WTC11 (cell line): ENCODE measurements at regions not wholly inside any gene's neighbourhood (a gene's known extent, or its start where the extent isn't known, plus 50 kb on each side); places are given as distances from the start of the nearest gene placed in this dataset.

Experiments
- ATAC-seq: fragments of 200-7000 bp; cut with Tn5 transposase; 2 replicates; pipeline ENCODE4 v1.10.0; 2021; ENCODE audit warnings: mild to moderate bottlenecking, moderate library complexity
- CTCF ChIA-PET: fragments of 300-600 bp; sonication (Branson Sonifier 250); formaldehyde crosslinking; loops from one replicate; lab custom pipeline; 2021; ENCODE audit warnings: antibody characterized with exemption; lab: Charles Lee
- POLR2A ChIA-PET: fragments of 350-600 bp; sonication (Branson Sonifier 250); formaldehyde crosslinking; loops from one replicate; lab custom pipeline; 2021; ENCODE audit warnings: antibody characterized with exemption; lab: Charles Lee
- DNase-seq: peaks from one replicate; pipeline ENCODE4 v3.0.0; 2021; ENCODE audit warnings: low spot score
- H3K27ac Mint-ChIP-seq: 2 replicates; pipeline ENCODE4 v1.8.0; 2021; ENCODE audit warnings: mixed read lengths
- H3K27me3 Mint-ChIP-seq: 2 replicates; pipeline ENCODE4 v1.8.0; 2021; ENCODE audit warnings: low read depth, mild to moderate bottlenecking, moderate library complexity, mixed read lengths
- H3K36me3 Mint-ChIP-seq: 2 replicates; pipeline ENCODE4 v1.8.0; 2021; ENCODE audit warnings: mixed read lengths
- H3K4me1 Mint-ChIP-seq: 2 replicates; pipeline ENCODE4 v1.8.0; 2022; ENCODE audit warnings: mixed read lengths
- H3K4me3 Mint-ChIP-seq: 2 replicates; pipeline ENCODE4 v1.8.0; 2021; ENCODE audit warnings: mild to moderate bottlenecking, moderate library complexity, mixed read lengths
- H3K9me3 Mint-ChIP-seq: 2 replicates; pipeline ENCODE4 v1.8.0; 2021; ENCODE audit warnings: mixed read lengths
- CREB1 ChIP-seq: sonication (generic); formaldehyde crosslinking; IDR thresholded peaks from 2 replicates; pipeline ENCODE4 v1.8.0; 2023; ENCODE audit warnings: mild to moderate bottlenecking, missing genetic modification reagents
- E2F5 ChIP-seq: sonication (generic); formaldehyde crosslinking; IDR thresholded peaks from 2 replicates; pipeline ENCODE4 v1.8.1; 2022; ENCODE audit warnings: mild to moderate bottlenecking, moderate library complexity, missing genetic modification reagents
- GRHL2 ChIP-seq: fragments of 250-450 bp; sonication (Bioruptor Pico); IDR thresholded peaks from 2 replicates; pipeline ENCODE4 v1.8.0; 2022; ENCODE audit warnings: mild to moderate bottlenecking, moderate library complexity; ENCODE audit not compliant: insufficient replicate concordance, severe bottlenecking
- JUN ChIP-seq: sonication (generic); formaldehyde crosslinking; IDR thresholded peaks from 2 replicates; pipeline ENCODE4 v1.8.0; 2023; ENCODE audit warnings: mild to moderate bottlenecking, missing genetic modification reagents
- NR1H2 ChIP-seq: sonication (generic); formaldehyde crosslinking; IDR thresholded peaks from 2 replicates; pipeline ENCODE4 v1.9.0; 2021; ENCODE audit warnings: mild to moderate bottlenecking, moderate library complexity, missing genetic modification reagents
- SP1 ChIP-seq: sonication (generic); formaldehyde crosslinking; conservative IDR thresholded peaks from 2 replicates; pipeline ENCODE4 v1.8.1; 2022; ENCODE audit warnings: missing genetic modification reagents
- TP53 ChIP-seq: sonication (generic); formaldehyde crosslinking; IDR thresholded peaks from 2 replicates; pipeline ENCODE4 v1.8.1; 2023; ENCODE audit warnings: mild to moderate bottlenecking, missing genetic modification reagents
- USF2 ChIP-seq: sonication (generic); formaldehyde crosslinking; IDR thresholded peaks from 2 replicates; pipeline ENCODE4 v1.8.1; 2023; ENCODE audit warnings: mild to moderate bottlenecking, missing genetic modification reagents, moderate library complexity
- ZNF317 ChIP-seq: sonication (generic); formaldehyde crosslinking; IDR thresholded peaks from 2 replicates; pipeline ENCODE4 v1.8.1; 2023; ENCODE audit warnings: low read depth, mild to moderate bottlenecking, moderate library complexity, missing genetic modification reagents, borderline replicate concordance
- ZNF396 ChIP-seq: fragments of 250-450 bp; sonication (Bioruptor Pico); IDR thresholded peaks from 2 replicates; pipeline ENCODE4 v1.8.0; 2021; ENCODE audit warnings: mild to moderate bottlenecking, moderate library complexity, borderline replicate concordance
- ZNF425 ChIP-seq: fragments of 250-450 bp; sonication (Bioruptor Pico); conservative IDR thresholded peaks from 2 replicates; pipeline ENCODE4 v1.9.0; 2021; ENCODE audit warnings: mild to moderate bottlenecking
- TF ChIP-seq, protein P1 (sequence below): sonication (generic); formaldehyde crosslinking; conservative IDR thresholded peaks from 2 replicates; pipeline ENCODE4 v1.8.1; 2022; ENCODE audit warnings: mild to moderate bottlenecking, missing genetic modification reagents
- TF ChIP-seq, protein P2 (sequence below): fragments of 250-450 bp; sonication (Bioruptor Pico); IDR thresholded peaks from 2 replicates; pipeline ENCODE4 v1.9.0; 2021; ENCODE audit warnings: mild to moderate bottlenecking

- TF ChIP-seq, protein P1, sequence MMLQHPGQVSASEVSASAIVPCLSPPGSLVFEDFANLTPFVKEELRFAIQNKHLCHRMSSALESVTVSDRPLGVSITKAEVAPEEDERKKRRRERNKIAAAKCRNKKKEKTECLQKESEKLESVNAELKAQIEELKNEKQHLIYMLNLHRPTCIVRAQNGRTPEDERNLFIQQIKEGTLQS = no peak
Measured at GRCh38 chr2:104125096-104125495, 728.8 kb upstream of the POU3F3 start (continued).

DNA sequence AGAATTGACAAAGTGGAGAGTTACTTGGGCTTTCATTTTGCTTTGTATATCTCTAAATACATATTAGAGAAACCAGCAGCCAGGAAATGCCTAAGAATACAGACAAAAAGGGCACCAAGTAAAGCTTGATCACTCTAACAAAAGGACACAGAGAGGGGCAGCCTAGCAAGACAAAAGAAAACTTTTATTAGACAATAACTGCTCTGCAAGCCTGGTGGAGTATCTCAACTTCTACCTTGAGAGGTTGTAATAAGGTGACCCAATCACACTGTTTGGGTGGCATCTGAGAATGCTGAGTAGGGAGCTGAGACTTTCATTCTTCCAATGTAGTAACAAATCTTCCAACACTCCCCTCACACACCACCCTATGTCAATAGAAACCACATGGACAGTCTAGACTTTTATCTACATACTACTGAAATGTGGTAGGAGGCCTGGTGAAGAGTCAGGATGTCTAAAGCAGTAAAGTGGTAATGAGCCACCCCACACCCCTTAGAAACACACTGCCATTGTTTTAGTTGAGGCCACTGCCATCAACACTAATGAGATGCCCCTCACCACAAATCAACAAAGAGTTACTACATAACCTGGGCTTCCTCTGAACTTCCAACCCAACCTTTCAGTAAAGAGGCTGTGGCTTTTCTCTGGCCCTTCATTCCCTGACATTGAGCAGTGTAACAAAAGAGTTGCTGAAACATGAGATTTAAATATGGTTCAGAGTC is 726.7 kb upstream of the POU3F3 start:
- TF ChIP-seq ZNF425 (CRISPR knock-in tag) (0 out of 2 replicates have a peak, but pooled peaks have one; percentile 55), E2F5 (CRISPR knock-in tag) (no peak)
- POLR2A ChIA-PET = no interaction called here
- ATAC-seq (peak; percentile 65), DNase-seq (no peak)
- Mint-ChIP-seq H3K4me1 (peaks cover 28% of the 10 kb centered on the region), H3K4me3 (no peak overlapping the region), H3K27me3 (no peaks in the 10 kb centered on the region), H3K36me3 (no peaks in the 10 kb centered on the region), H3K9me3 (no peaks in the 10 kb centered on the region), H3K27ac (0 out of 2 replicates have a peak overlapping the region, but pooled peaks have one; percentile 13)
- CTCF ChIA-PET = no interaction called here

DNA sequence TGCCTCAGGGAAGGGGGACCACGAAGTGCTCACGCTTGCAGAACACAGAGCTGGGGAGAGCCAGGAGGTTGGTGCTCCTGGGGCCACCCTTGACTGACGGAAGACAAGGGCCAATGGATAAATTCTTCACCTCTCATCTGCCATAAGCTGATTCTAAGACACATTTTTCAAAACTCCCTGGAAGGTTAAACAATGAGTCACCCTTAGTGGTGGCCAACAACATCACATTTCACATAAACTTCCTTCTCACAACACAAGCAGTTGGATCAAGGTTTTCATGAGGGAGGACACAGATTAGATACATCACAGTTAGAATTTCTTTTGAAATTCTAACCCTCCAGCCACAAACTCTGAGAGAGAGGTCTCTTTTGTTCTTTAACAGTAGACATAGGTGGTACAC is 713.6 kb upstream of the POU3F3 start:
- no peak for DNase-seq
- Mint-ChIP-seq H3K4me1 (peaks cover 4% of the 10 kb centered on the region; the same call in 1 of the 2 replicates), H3K9me3 (peaks cover 6% of the 10 kb centered on the region), H3K27ac (no peak overlapping the region), H3K4me3 (no peak overlapping the region)
- POLR2A ChIA-PET = no interaction called here
- TF ChIP-seq USF2 (no peak), GRHL2 (no peak)
- TF ChIP-seq, all 79 proteins: peak for 0
- CTCF ChIA-PET = no interaction called here
- ATAC-seq = no peak
- Mint-ChIP-seq H3K27me3 (no peaks in the 10 kb centered on the region), H3K36me3 (no peaks in the 10 kb centered on the region)

GRCh38 chr2:104158191-104158590 is 695.7 kb upstream of the POU3F3 start:
- H3K36me3 Mint-ChIP-seq = no peaks in the 10 kb centered on the region
- no peak for TF ChIP-seq ZNF317 (CRISPR knock-in tag)
- no peak for TF ChIP-seq CREB1
- no peak for TF ChIP-seq TP53 (CRISPR knock-in tag)
- no peak for TF ChIP-seq SP1 (CRISPR knock-in tag)
- TF ChIP-seq, protein P2, sequence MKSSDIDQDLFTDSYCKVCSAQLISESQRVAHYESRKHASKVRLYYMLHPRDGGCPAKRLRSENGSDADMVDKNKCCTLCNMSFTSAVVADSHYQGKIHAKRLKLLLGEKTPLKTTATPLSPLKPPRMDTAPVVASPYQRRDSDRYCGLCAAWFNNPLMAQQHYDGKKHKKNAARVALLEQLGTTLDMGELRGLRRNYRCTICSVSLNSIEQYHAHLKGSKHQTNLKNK = no peak
- TF ChIP-seq JUN (CRISPR knock-in tag) = no peak
- TF ChIP-seq ZNF396 (CRISPR knock-in tag) = no peak
- no peak for TF ChIP-seq NR1H2 (CRISPR knock-in tag)
- POLR2A ChIA-PET = no interaction called here
- H3K4me1 Mint-ChIP-seq = peaks cover 9% of the 10 kb centered on the region; the same call in 1 of the 2 replicates
- CTCF ChIA-PET = no interaction called here
- no peak overlapping the region for H3K4me3 Mint-ChIP-seq
- peaks cover 4% of the 10 kb centered on the region; the same call in 1 of the 2 replicates for H3K9me3 Mint-ChIP-seq
- H3K27ac Mint-ChIP-seq = no peak overlapping the region
- no peaks in the 10 kb centered on the region for H3K27me3 Mint-ChIP-seq
- ATAC-seq (no peak), DNase-seq (no peak)
